ENCODE measurements at regions not wholly inside any gene's neighbourhood (a gene's known extent, or its start where the extent isn't known, plus 50 kb on each side); places are given as distances from the start of the nearest gene placed in this dataset.

GRCh38 chr10:36390221-36390620 is 735.2 kb upstream of the ANKRD30A start:
- no peaks in the 10 kb centered on the region for H3K4me1 ChIP-seq
- intact Hi-C loops (cut with DNase I) = no loop called here
- no peaks in the 10 kb centered on the region for H3K27me3 ChIP-seq
- ATAC-seq = no peak
- no peaks in the 10 kb centered on the region for H3K36me3 ChIP-seq
- DNase-seq = no peak
- FAIRE-seq = no peak
- H3K27ac ChIP-seq = no peak overlapping the region
- TF ChIP-seq CTCF (IDR thresholded peaks at IDR 0.05) = no peak
- H3K4me3 ChIP-seq = no peak overlapping the region
- no peaks in the 10 kb centered on the region for H3K9me3 ChIP-seq
- 36 to 40% methylated on average over 1 of the region's 1 CpG for WGBS, 2 donors

DNA sequence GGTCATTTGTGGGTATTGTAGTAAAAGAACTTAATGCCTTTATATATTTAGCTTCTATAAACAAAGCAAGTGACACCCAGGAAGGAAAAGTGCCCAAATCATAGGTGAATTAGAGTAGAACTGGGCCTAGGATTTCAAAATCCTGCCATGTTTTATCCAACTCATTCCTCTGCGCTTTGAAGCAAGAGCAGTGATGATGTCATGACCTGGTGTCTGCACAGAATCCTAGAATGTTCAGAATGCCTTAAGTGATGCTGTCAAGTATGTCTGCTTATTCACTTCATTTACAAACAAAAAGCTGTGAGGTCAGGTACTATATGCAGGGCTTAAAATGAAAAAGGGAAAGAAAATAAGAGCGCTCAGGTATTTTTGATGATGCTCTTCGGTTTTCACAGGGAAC is 737.2 kb upstream of the ANKRD30A start:
- FAIRE-seq (no peak), DNase-seq (no peak), ATAC-seq (no peak)
- TF ChIP-seq CTCF (IDR thresholded peaks at IDR 0.05) = no peak
- whole genome bisulfite sequencing, 2 donors = 85 to 90% methylated on average over 3 of the region's 3 CpGs
- H3K36me3 ChIP-seq = no peaks in the 10 kb centered on the region
- no peaks in the 10 kb centered on the region for H3K4me1 ChIP-seq
- H3K27me3 ChIP-seq = no peaks in the 10 kb centered on the region
- intact Hi-C loops (cut with DNase I) = no loop called here
- H3K9me3 ChIP-seq = no peaks in the 10 kb centered on the region
- H3K4me3 ChIP-seq = no peak overlapping the region
- no peak overlapping the region for H3K27ac ChIP-seq

DNA sequence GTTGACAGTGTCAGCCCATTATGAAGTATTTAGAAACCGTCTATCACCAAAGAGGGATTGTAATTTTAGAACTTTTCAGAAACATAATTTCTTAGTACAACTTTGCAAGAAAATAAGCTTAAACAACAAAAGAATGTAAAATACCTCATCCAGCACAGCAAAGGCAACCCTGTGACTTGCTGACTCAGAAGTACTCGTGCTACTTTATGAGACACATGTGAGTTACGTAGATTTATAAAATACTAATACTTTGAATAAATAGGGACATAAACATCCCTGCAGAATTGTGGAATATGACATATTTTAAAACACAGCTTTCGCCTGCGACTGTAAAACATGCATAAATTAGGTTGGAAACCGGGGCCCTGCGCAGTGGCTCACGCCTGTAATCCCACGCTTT is 739.7 kb upstream of the ANKRD30A start:
- no peak for FAIRE-seq
- intact Hi-C loops (cut with DNase I) = no loop called here

GRCh38 chr10:36383349-36383748 is 741.3 kb upstream of the FZD8 start:
- intact Hi-C loops (cut with DNase I) = no loop called here

More for the DNA sequence above, 739.7 kb upstream of the ANKRD30A start:
- Histone ChIP-seq H3K36me3 (no peaks in the 10 kb centered on the region), H3K9me3 (no peaks in the 10 kb centered on the region), H3K4me3 (no peak overlapping the region), H3K27ac (no peak overlapping the region), H3K27me3 (no peaks in the 10 kb centered on the region), H3K4me1 (no peaks in the 10 kb centered on the region)
- WGBS, 2 donors = 74 to 88% methylated on average over 9 of the region's 9 CpGs
- ATAC-seq (no peak), DNase-seq (no peak)
- no peak for TF ChIP-seq CTCF (IDR thresholded peaks at IDR 0.05)

GRCh38 chr10:36381748-36382147 is 739.7 kb upstream of the FZD8 start:
- ATAC-seq = no peak
- DNase-seq = no peak
- Histone ChIP-seq H3K27ac (no peak overlapping the region), H3K4me1 (no peaks in the 10 kb centered on the region), H3K36me3 (no peaks in the 10 kb centered on the region), H3K27me3 (no peaks in the 10 kb centered on the region), H3K9me3 (no peaks in the 10 kb centered on the region), H3K4me3 (no peak overlapping the region)
- FAIRE-seq = no peak
- intact Hi-C loops (cut with DNase I) = no loop called here
- WGBS, 2 donors = 0 to 32% methylated on average over 1 of the region's 1 CpG
- TF ChIP-seq CTCF (IDR thresholded peaks at IDR 0.05) = no peak

More at GRCh38 chr10:36383349-36383748, 741.3 kb upstream of the FZD8 start:
- ATAC-seq = no peak
- Histone ChIP-seq H3K4me3 (no peak overlapping the region), H3K36me3 (no peaks in the 10 kb centered on the region), H3K9me3 (no peaks in the 10 kb centered on the region), H3K27ac (no peak overlapping the region), H3K27me3 (no peaks in the 10 kb centered on the region), H3K4me1 (no peaks in the 10 kb centered on the region)
- TF ChIP-seq CTCF (IDR thresholded peaks at IDR 0.05) = no peak
- no peak for DNase-seq
- no peak for FAIRE-seq
- WGBS, 2 donors = 74 to 75% methylated on average over 3 of the region's 3 CpGs
